ENCODE measurements at regions not wholly inside any gene's neighbourhood (a gene's known extent, or its start where the extent isn't known, plus 50 kb on each side); places are given as distances from the start of the nearest gene placed in this dataset.
"Not testable (repeated sequence)": the region's sequence is repeated elsewhere in the genome, so short reads cannot be mapped to it uniquely, and the experiment has no call there.

- H3K9me3 Mint-ChIP-seq; H3K4me3 ChIP-seq (replicated peaks in 1 of 3; ENCODE audit: low read depth in 2 of 3, low read length in 3 of 3); H3K9me3 ChIP-seq (replicated peaks in 1 of 2; ENCODE audit: control insufficient read depth in 1 of 2, insufficient read depth in 1 of 2, low read length in 2 of 2); H3K4me1 Mint-ChIP-seq; H3K79me2 ChIP-seq (ENCODE audit: insufficient read depth, low read length); H3K27ac ChIP-seq (ENCODE audit: low read depth in 1 of 2, low read length in 2 of 2); H3K27me3 ChIP-seq (ENCODE audit: control insufficient read depth in 2 of 2, insufficient read depth in 2 of 2, low read length in 2 of 2); H3K4me3 Mint-ChIP-seq; H3K36me3 ChIP-seq (replicated peaks in 1 of 2; ENCODE audit: control insufficient read depth in 1 of 2, insufficient read depth in 2 of 2, low read length in 2 of 2); H3K4me1 ChIP-seq (ENCODE audit: control insufficient read depth in 1 of 2, insufficient read depth in 2 of 2, low read length in 2 of 2); H3K27ac Mint-ChIP-seq; H3K27me3 Mint-ChIP-seq (ENCODE audit: low read depth in 3 of 3); H2AFZ ChIP-seq (ENCODE audit: insufficient read depth, low read depth, low read length, poor library complexity, severe bottlenecking); H3K4me2 ChIP-seq (replicated peaks; ENCODE audit: extremely low read depth, low read length, poor library complexity, severe bottlenecking); DNase-seq; H3K9ac ChIP-seq (ENCODE audit: insufficient read depth, low read length, poor library complexity, severe bottlenecking); H3K36me3 Mint-ChIP-seq; intact Hi-C loops (cut with micrococcal nuclease); H4K20me1 ChIP-seq (ENCODE audit: insufficient read depth, low read length): not testable (repeated sequence)
- WGBS (ENCODE audit: insufficient coverage) = no CpG with 5 or more reads among the region's 42 CpGs
Observed at GRCh38 chr22:15854978-15855377, 165.2 kb downstream of the POTEH start.

- H3K27me3 Mint-ChIP-seq (ENCODE audit: low read depth in 3 of 3); H3K36me3 ChIP-seq (replicated peaks in 1 of 2; ENCODE audit: control insufficient read depth in 1 of 2, insufficient read depth in 2 of 2, low read length in 2 of 2); H3K4me3 ChIP-seq (replicated peaks in 1 of 3; ENCODE audit: low read depth in 2 of 3, low read length in 3 of 3); H3K4me2 ChIP-seq (replicated peaks; ENCODE audit: extremely low read depth, low read length, poor library complexity, severe bottlenecking); H4K20me1 ChIP-seq (ENCODE audit: insufficient read depth, low read length); H3K79me2 ChIP-seq (ENCODE audit: insufficient read depth, low read length); H3K9me3 Mint-ChIP-seq; H3K4me3 Mint-ChIP-seq; intact Hi-C loops (cut with micrococcal nuclease); H3K4me1 ChIP-seq (ENCODE audit: control insufficient read depth in 1 of 2, insufficient read depth in 2 of 2, low read length in 2 of 2); DNase-seq; H3K36me3 Mint-ChIP-seq; H3K4me1 Mint-ChIP-seq; H3K9ac ChIP-seq (ENCODE audit: insufficient read depth, low read length, poor library complexity, severe bottlenecking); H3K27ac Mint-ChIP-seq; H3K27ac ChIP-seq (ENCODE audit: low read depth in 1 of 2, low read length in 2 of 2); H3K9me3 ChIP-seq (replicated peaks in 1 of 2; ENCODE audit: control insufficient read depth in 1 of 2, insufficient read depth in 1 of 2, low read length in 2 of 2); H2AFZ ChIP-seq (ENCODE audit: insufficient read depth, low read depth, low read length, poor library complexity, severe bottlenecking); H3K27me3 ChIP-seq (ENCODE audit: control insufficient read depth in 2 of 2, insufficient read depth in 2 of 2, low read length in 2 of 2): not testable (repeated sequence)
- no CpG with 5 or more reads among the region's 11 CpGs for WGBS (ENCODE audit: insufficient coverage)
Observed at GRCh38 chr22:15880926-15881325, 191.1 kb downstream of the POTEH start.

- H3K27me3 Mint-ChIP-seq (ENCODE audit: low read depth in 3 of 3); H3K9ac ChIP-seq (ENCODE audit: insufficient read depth, low read length, poor library complexity, severe bottlenecking); H3K36me3 Mint-ChIP-seq; H3K27ac Mint-ChIP-seq; H3K27me3 ChIP-seq (ENCODE audit: control insufficient read depth in 2 of 2, insufficient read depth in 2 of 2, low read length in 2 of 2); intact Hi-C loops (cut with micrococcal nuclease); H3K4me3 ChIP-seq (replicated peaks in 1 of 3; ENCODE audit: low read depth in 2 of 3, low read length in 3 of 3); DNase-seq; H3K9me3 Mint-ChIP-seq; H4K20me1 ChIP-seq (ENCODE audit: insufficient read depth, low read length); H3K27ac ChIP-seq (ENCODE audit: low read depth in 1 of 2, low read length in 2 of 2); H3K4me3 Mint-ChIP-seq; H2AFZ ChIP-seq (ENCODE audit: insufficient read depth, low read depth, low read length, poor library complexity, severe bottlenecking); H3K79me2 ChIP-seq (ENCODE audit: insufficient read depth, low read length); H3K4me1 Mint-ChIP-seq; H3K36me3 ChIP-seq (replicated peaks in 1 of 2; ENCODE audit: control insufficient read depth in 1 of 2, insufficient read depth in 2 of 2, low read length in 2 of 2); H3K4me1 ChIP-seq (ENCODE audit: control insufficient read depth in 1 of 2, insufficient read depth in 2 of 2, low read length in 2 of 2); H3K9me3 ChIP-seq (replicated peaks in 1 of 2; ENCODE audit: control insufficient read depth in 1 of 2, insufficient read depth in 1 of 2, low read length in 2 of 2); H3K4me2 ChIP-seq (replicated peaks; ENCODE audit: extremely low read depth, low read length, poor library complexity, severe bottlenecking): not testable (repeated sequence)
- WGBS (ENCODE audit: insufficient coverage) = 80% methylated on average over 1 of the region's 2 CpGs
Observed at GRCh38 chr22:15904326-15904725, 214.5 kb downstream of the POTEH start.

GRCh38 chr22:15911704-15912103 is 221.9 kb downstream of the POTEH start:
- H3K4me2 ChIP-seq (replicated peaks; ENCODE audit: extremely low read depth, low read length, poor library complexity, severe bottlenecking); H3K4me1 ChIP-seq (ENCODE audit: control insufficient read depth in 1 of 2, insufficient read depth in 2 of 2, low read length in 2 of 2); H3K9ac ChIP-seq (ENCODE audit: insufficient read depth, low read length, poor library complexity, severe bottlenecking); H2AFZ ChIP-seq (ENCODE audit: insufficient read depth, low read depth, low read length, poor library complexity, severe bottlenecking); H3K4me1 Mint-ChIP-seq; DNase-seq; intact Hi-C loops (cut with micrococcal nuclease); H3K4me3 ChIP-seq (replicated peaks in 1 of 3; ENCODE audit: low read depth in 2 of 3, low read length in 3 of 3); H3K9me3 Mint-ChIP-seq; H3K79me2 ChIP-seq (ENCODE audit: insufficient read depth, low read length); H3K27me3 ChIP-seq (ENCODE audit: control insufficient read depth in 2 of 2, insufficient read depth in 2 of 2, low read length in 2 of 2); H4K20me1 ChIP-seq (ENCODE audit: insufficient read depth, low read length); H3K36me3 ChIP-seq (replicated peaks in 1 of 2; ENCODE audit: control insufficient read depth in 1 of 2, insufficient read depth in 2 of 2, low read length in 2 of 2); H3K27ac ChIP-seq (ENCODE audit: low read depth in 1 of 2, low read length in 2 of 2); H3K4me3 Mint-ChIP-seq; H3K27ac Mint-ChIP-seq; H3K9me3 ChIP-seq (replicated peaks in 1 of 2; ENCODE audit: control insufficient read depth in 1 of 2, insufficient read depth in 1 of 2, low read length in 2 of 2); H3K36me3 Mint-ChIP-seq; H3K27me3 Mint-ChIP-seq (ENCODE audit: low read depth in 3 of 3): not testable (repeated sequence)
- WGBS (ENCODE audit: insufficient coverage) = no CpG with 5 or more reads among the region's 1 CpG
